Fibroblast of pulmonary artery (primary cell): ENCODE measurements at regions not wholly inside any gene's neighbourhood (a gene's known extent, or its start where the extent isn't known, plus 50 kb on each side); places are given as distances from the start of the nearest gene placed in this dataset.

Source experiments
- DNase-seq: peaks from one replicate; pipeline ENCODE4 v3.0.0-alpha.2; 2010; ENCODE audit warnings: low read depth
- H3K4me3 ChIP-seq: replicated peaks from 2 replicates; pipeline ENCODE4 v1.5.1; 2011; ENCODE audit warnings: low read depth, mild to moderate bottlenecking, control low read depth, low read length, moderate library complexity
- CTCF ChIP-seq: IDR thresholded peaks from 2 replicates; pipeline ENCODE4 v1.5.1; 2011; ENCODE audit warnings: mild to moderate bottlenecking, control low read depth, low read length, inconsistent platforms; ENCODE audit errors: missing control alignments

- no peak overlapping the region for H3K4me3 ChIP-seq
- DNase-seq, result peak; percentile 9
Measured at GRCh38 chr3:164451072-164451910, 627.0 kb downstream of the SI start.

GRCh38 chr3:164450276-164450905 is 627.9 kb downstream of the SI start:
- DNase-seq, result peak; percentile 43
- TF ChIP-seq CTCF, result no peak
- H3K4me3 ChIP-seq, result no peak overlapping the region

More at GRCh38 chr3:164451072-164451910, 627.0 kb downstream of the SI start:
- no peak for TF ChIP-seq CTCF

GRCh38 chr3:164419220-164419619 is 659.1 kb downstream of the SI start:
- DNase-seq, result no peak
- no peak for TF ChIP-seq CTCF

GRCh38 chr3:164418414-164418813 is 659.9 kb downstream of the SI start:
- DNase-seq, result no peak
- no peak for TF ChIP-seq CTCF
- no peak overlapping the region for H3K4me3 ChIP-seq

More at GRCh38 chr3:164419220-164419619, 659.1 kb downstream of the SI start:
- no peak overlapping the region for H3K4me3 ChIP-seq

GRCh38 chr3:164417955-164418354 is 660.3 kb downstream of the SI start:
- TF ChIP-seq CTCF, result no peak
- no peak for DNase-seq

GRCh38 chr3:164416491-164417222 is 661.6 kb downstream of the SI start:
- no peak for DNase-seq
- TF ChIP-seq CTCF, result no peak
- no peak overlapping the region for H3K4me3 ChIP-seq

More at GRCh38 chr3:164417955-164418354, 660.3 kb downstream of the SI start:
- no peak overlapping the region for H3K4me3 ChIP-seq
